Skeletal muscle satellite cell (primary cell): ENCODE measurements at regions not wholly inside any gene's neighbourhood (a gene's known extent, or its start where the extent isn't known, plus 50 kb on each side); places are given as distances from the start of the nearest gene placed in this dataset.

Source experiments
- H3K27me3 ChIP-seq: 2 replicates; pipeline ENCODE4 v1.7.0; 2013; ENCODE audit warnings: low read length; ENCODE audit not compliant: control insufficient read depth, insufficient read depth
- H3K36me3 ChIP-seq: 2 replicates; pipeline ENCODE4 v1.7.0; 2013; ENCODE audit warnings: mild to moderate bottlenecking, control low read depth, low read length; ENCODE audit not compliant: insufficient read depth
- H3K4me1 ChIP-seq: 2 replicates; pipeline ENCODE4 v1.7.0; 2013; ENCODE audit warnings: low read length; ENCODE audit not compliant: control insufficient read depth, insufficient read depth
- H3K4me2 ChIP-seq: 2 replicates; pipeline ENCODE4 v1.7.0; 2013; ENCODE audit warnings: mild to moderate bottlenecking, low read length
- H3K4me3 ChIP-seq: 2 replicates; pipeline ENCODE4 v1.7.0; 2013; ENCODE audit warnings: low read length
- H3K9ac ChIP-seq: 2 replicates; pipeline ENCODE4 v1.7.0; 2013; ENCODE audit warnings: mild to moderate bottlenecking, low read depth, low read length, moderate library complexity
- H3K9me3 ChIP-seq: replicated peaks from 2 replicates; pipeline ENCODE4 v1.7.0; 2013; ENCODE audit warnings: mild to moderate bottlenecking, control low read depth, low read length

DNA sequence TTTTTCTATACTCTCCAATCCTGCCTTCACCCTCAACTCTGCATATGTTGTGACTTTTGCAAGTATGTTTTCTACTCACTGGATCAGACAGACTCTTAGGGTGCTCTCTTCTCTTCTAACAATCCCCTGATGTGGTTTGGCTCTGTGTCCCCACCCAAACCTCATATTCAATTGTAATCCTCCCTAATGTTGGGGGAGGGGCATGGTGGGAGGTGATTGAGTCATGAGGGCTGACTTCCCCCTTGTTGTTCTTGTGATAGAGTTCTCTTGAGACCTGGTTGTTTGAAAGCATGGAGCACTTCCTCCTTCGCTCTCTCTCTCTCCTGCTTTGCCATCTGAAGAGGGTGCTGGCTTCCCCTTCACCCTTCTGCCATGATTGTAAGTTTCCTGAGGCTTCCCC is 148.9 kb upstream of the IGSF21 start:
- no peaks in the 10 kb centered on the region for H3K4me1 ChIP-seq
- no peaks in the 10 kb centered on the region for H3K9me3 ChIP-seq
- peaks cover 3% of the 10 kb centered on the region for H3K27me3 ChIP-seq
- no peak overlapping the region for H3K9ac ChIP-seq
- H3K36me3 ChIP-seq: no peaks in the 10 kb centered on the region
- H3K4me2 ChIP-seq: no peak overlapping the region
- H3K4me3 ChIP-seq: no peak overlapping the region

- Histone ChIP-seq H3K9me3 (no peaks in the 10 kb centered on the region), H3K4me1 (no peaks in the 10 kb centered on the region), H3K9ac (no peak overlapping the region), H3K4me3 (no peak overlapping the region), H3K4me2 (no peak overlapping the region), H3K36me3 (no peaks in the 10 kb centered on the region), H3K27me3 (no peaks in the 10 kb centered on the region)
Observed at GRCh38 chr1:17963513-17963912, 144.1 kb upstream of the IGSF21 start.

- Histone ChIP-seq H3K27me3 (no peaks in the 10 kb centered on the region), H3K4me1 (no peaks in the 10 kb centered on the region), H3K4me2 (no peak overlapping the region), H3K4me3 (no peak overlapping the region), H3K9ac (no peak overlapping the region), H3K36me3 (no peaks in the 10 kb centered on the region), H3K9me3 (no peaks in the 10 kb centered on the region)
Observed at GRCh38 chr1:17965515-17966100, 142.0 kb upstream of the IGSF21 start.

- Histone ChIP-seq H3K36me3 (no peaks in the 10 kb centered on the region), H3K9me3 (no peaks in the 10 kb centered on the region)
Observed at GRCh38 chr1:17966341-17966740, 141.3 kb upstream of the IGSF21 start.

GRCh38 chr1:17967623-17968255 is 139.9 kb upstream of the IGSF21 start:
- Histone ChIP-seq H3K4me1 (no peaks in the 10 kb centered on the region), H3K9me3 (no peaks in the 10 kb centered on the region), H3K36me3 (no peaks in the 10 kb centered on the region), H3K4me2 (no peak overlapping the region), H3K4me3 (no peak overlapping the region), H3K27me3 (no peaks in the 10 kb centered on the region), H3K9ac (no peak overlapping the region)

More at GRCh38 chr1:17966341-17966740, 141.3 kb upstream of the IGSF21 start:
- no peak overlapping the region for H3K4me2 ChIP-seq
- no peaks in the 10 kb centered on the region for H3K27me3 ChIP-seq
- H3K4me3 ChIP-seq: no peak overlapping the region
- no peak overlapping the region for H3K9ac ChIP-seq
- H3K4me1 ChIP-seq: no peaks in the 10 kb centered on the region

DNA sequence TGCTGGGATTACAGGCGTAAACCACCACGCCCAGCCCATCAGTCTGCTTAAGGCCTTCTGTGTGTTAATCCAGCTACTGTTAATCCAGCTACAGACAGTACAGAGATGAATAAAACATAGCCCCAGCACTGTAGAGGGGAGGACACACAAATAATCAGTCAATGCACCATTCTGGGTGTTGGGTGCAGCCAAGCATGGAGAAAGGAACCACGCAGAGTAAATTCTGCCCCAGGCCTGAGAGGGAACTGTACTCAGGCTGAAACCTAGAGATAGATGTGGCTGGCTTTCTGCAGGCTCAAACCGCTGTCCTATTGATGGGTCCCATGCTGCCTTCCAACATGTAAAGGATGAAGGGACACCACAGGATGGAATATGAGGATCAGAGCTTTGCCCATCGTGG is 136.8 kb upstream of the IGSF21 start:
- H3K4me3 ChIP-seq: no peak overlapping the region
- no peaks in the 10 kb centered on the region for H3K27me3 ChIP-seq
- H3K36me3 ChIP-seq: no peaks in the 10 kb centered on the region
- H3K9me3 ChIP-seq: no peaks in the 10 kb centered on the region
- no peak overlapping the region for H3K4me2 ChIP-seq
- no peak overlapping the region for H3K9ac ChIP-seq
- no peaks in the 10 kb centered on the region for H3K4me1 ChIP-seq

GRCh38 chr1:17973694-17974093 is 133.9 kb upstream of the IGSF21 start:
- Histone ChIP-seq H3K9ac (no peak overlapping the region), H3K4me2 (no peak overlapping the region), H3K36me3 (no peaks in the 10 kb centered on the region), H3K27me3 (no peaks in the 10 kb centered on the region), H3K4me3 (no peak overlapping the region), H3K9me3 (no peaks in the 10 kb centered on the region), H3K4me1 (no peaks in the 10 kb centered on the region)

- no peaks in the 10 kb centered on the region for H3K27me3 ChIP-seq
- H3K4me3 ChIP-seq: no peak overlapping the region
- no peaks in the 10 kb centered on the region for H3K4me1 ChIP-seq
Observed at GRCh38 chr1:17976854-17977253, 130.7 kb upstream of the IGSF21 start.

DNA sequence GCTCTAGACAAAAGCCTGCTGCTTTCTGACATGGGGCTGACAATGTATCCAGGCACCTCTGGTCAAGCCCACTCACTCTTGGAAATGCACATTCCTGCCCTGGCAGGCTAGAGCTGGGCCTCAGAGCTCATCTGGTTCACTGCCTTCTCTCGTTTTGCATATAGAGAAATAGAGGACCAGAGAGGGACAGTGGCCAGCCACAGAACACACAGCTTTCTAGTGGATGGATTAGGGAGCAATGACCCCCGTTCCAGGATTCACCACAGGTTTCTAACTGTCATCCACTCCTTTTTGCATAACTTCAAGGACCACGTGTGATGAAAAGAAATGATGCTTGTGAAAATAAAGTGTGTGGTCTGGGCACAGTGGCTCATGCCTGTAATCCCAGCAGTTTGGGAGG is 129.6 kb upstream of the IGSF21 start:
- Histone ChIP-seq H3K9me3 (peaks cover 3% of the 10 kb centered on the region), H3K4me3 (no peak overlapping the region), H3K36me3 (no peaks in the 10 kb centered on the region), H3K4me1 (no peaks in the 10 kb centered on the region), H3K27me3 (no peaks in the 10 kb centered on the region), H3K4me2 (no peak overlapping the region), H3K9ac (no peak overlapping the region)

More at GRCh38 chr1:17976854-17977253, 130.7 kb upstream of the IGSF21 start:
- Histone ChIP-seq H3K9me3 (no peaks in the 10 kb centered on the region), H3K9ac (no peak overlapping the region), H3K36me3 (no peaks in the 10 kb centered on the region), H3K4me2 (no peak overlapping the region)

- H3K9ac ChIP-seq: no peak overlapping the region
- no peak overlapping the region for H3K4me2 ChIP-seq
- no peak overlapping the region for H3K4me3 ChIP-seq
- no peaks in the 10 kb centered on the region for H3K27me3 ChIP-seq
- peaks cover 6% of the 10 kb centered on the region for H3K9me3 ChIP-seq
- H3K36me3 ChIP-seq: no peaks in the 10 kb centered on the region
- no peaks in the 10 kb centered on the region for H3K4me1 ChIP-seq
Observed at GRCh38 chr1:17979815-17980214, 127.8 kb upstream of the IGSF21 start.

DNA sequence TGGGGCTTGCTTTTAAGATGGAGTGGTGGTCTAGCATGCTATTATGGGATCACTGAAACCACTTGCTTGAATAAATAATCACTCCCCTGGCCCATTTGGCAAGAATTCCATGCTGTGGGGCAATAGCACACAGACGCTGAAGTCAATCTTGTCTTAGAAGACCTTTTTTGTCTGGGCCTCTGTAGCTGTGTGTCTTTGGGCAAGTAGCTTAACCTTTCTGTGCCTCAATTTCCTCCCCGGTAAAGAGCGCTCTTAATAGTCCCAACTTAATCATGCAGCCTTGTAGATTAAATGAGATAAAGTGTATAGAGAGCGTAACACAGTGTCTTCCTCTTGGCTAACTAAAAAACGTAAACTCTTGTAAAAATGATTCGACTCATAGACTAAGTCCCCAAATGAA is 125.4 kb upstream of the IGSF21 start:
- Histone ChIP-seq H3K4me2 (no peak overlapping the region), H3K4me3 (no peak overlapping the region), H3K9ac (no peak overlapping the region), H3K4me1 (no peaks in the 10 kb centered on the region), H3K36me3 (no peaks in the 10 kb centered on the region), H3K9me3 (peaks cover 6% of the 10 kb centered on the region), H3K27me3 (no peaks in the 10 kb centered on the region)

GRCh38 chr1:17984583-17984982 is 123.0 kb upstream of the IGSF21 start:
- Histone ChIP-seq H3K4me2 (no peak overlapping the region), H3K9me3 (peaks cover 6% of the 10 kb centered on the region), H3K4me1 (no peaks in the 10 kb centered on the region), H3K9ac (no peak overlapping the region), H3K27me3 (no peaks in the 10 kb centered on the region), H3K4me3 (no peak overlapping the region), H3K36me3 (no peaks in the 10 kb centered on the region)
